ENCODE measurements at regions not wholly inside any gene's neighbourhood (a gene's known extent, or its start where the extent isn't known, plus 50 kb on each side); places are given as distances from the start of the nearest gene placed in this dataset.

DNA sequence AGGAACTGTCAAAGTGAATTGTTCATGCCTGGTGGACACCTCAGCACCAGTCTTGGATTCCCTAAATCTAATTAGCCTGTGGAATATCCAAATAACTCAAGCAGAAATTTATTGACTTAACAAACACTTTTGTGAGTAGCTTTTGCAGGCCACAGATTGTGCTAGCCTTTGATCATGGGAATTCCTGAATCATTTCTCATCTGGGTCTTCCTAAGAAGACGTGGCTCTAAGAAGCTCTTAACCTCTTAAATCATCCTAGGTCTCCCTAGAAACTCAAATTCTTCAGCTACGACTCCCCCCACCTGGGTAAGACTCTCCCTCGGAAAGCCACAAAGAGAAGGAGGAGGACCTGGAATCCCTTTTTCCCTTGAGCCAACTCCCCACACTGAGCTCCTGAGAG is 53.8 kb upstream of the PSEN2 start:
- no peak for DNase-seq (ENCODE audit: low read depth in 2 of 2)

DNA sequence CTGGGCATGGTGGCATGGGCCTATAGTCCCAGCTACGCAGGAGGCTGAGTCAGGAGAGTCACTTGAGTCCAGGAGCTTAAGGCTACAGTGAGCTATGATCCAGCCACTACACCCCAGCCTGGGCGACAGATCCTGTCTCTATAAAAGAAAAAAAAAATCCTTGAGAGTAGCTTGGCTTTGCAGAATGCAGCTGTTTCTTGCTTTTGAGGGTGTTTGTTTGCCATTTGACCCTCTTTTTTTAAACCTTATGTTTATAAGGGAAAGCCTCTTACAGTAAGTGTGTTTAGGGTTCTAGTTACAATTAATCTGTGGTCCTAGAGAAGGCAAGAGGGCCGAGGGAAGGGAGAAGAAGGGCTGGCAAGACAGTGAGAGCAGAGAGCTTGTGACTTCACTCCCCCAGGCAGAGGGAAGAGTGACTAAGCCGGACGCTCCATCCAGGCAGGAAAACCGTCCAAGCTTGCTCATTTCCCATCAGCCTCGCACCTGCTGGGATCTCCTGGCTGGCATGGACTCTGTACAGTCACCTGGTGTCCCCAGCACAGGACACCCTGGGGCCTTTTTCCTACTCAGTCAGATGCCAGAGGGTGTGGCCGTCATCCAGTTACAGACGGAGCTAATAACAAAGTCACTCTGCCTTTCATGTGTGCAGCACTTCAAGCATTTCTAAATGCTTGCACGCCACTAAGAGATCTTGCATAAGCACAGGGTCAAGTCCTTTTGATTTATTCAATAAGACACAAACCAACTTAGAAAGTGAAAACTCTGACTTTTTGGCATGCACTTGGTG is 55.5 kb upstream of the PSEN2 start:
- no peak for DNase-seq (ENCODE audit: low read depth in 2 of 2)

DNA sequence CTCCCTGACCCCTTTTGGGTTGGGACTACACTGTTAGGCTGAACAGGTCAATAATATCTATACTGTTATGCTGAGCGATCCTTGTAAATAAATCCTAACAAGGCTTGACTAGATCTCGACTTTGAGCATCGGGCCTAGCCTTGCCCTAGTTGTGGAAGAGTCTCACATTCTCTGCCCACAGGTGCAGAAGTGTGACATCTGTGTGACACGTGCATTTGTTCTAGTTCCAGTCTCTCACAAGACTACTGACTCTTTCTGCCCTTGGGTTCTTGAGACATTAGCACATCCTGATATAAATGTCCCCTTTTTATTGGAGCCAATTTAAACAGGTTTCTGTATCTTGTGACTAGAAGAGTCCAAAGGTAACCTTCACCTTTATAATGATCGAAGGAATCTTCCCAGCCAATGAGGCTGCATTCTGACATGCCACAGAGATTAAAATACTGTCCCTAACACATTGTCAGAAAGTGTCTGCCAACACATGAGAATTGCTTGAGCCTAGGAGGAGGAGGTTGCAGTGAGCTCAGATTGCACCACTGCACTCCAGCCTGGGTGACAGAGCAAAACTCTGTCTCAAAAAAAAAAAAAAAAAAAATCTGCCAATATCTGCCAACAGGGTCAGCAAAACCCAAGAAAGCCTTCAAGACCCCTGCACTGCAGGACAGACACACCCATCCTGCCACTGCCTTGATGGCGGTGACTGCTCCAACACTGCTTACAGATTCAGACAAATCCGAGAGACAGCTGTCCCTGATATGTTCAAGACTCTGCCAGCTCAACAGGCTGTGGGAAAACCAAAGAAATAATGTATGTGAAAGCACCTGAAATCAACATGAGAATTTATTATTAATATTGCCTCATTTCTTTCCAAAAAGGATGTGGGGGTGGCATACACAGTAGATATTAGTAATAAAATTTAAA is 56.5 kb upstream of the PSEN2 start:
- no peak for DNase-seq (ENCODE audit: low read depth in 2 of 2)

DNA sequence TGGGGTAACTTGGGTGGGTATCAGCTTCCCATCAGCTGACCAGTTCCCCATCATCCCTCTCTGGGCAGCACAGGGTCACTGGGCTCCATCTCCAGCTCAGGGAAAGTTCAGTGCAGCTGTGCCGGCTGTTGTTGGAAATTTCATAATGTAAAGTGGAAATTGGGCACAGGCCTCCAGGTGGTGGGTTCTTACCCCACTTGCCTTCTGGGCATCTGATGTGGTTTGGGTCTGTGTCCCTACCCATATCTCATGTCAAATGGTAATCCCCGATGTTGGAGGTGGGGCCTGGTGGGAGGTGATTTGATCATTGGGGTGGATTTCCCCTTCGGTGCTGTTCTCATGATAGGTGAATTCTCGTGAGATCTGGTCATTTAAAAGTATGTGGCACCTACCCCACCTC is 59.7 kb upstream of the PSEN2 start:
- no peak for DNase-seq (ENCODE audit: low read depth in 2 of 2)

DNA sequence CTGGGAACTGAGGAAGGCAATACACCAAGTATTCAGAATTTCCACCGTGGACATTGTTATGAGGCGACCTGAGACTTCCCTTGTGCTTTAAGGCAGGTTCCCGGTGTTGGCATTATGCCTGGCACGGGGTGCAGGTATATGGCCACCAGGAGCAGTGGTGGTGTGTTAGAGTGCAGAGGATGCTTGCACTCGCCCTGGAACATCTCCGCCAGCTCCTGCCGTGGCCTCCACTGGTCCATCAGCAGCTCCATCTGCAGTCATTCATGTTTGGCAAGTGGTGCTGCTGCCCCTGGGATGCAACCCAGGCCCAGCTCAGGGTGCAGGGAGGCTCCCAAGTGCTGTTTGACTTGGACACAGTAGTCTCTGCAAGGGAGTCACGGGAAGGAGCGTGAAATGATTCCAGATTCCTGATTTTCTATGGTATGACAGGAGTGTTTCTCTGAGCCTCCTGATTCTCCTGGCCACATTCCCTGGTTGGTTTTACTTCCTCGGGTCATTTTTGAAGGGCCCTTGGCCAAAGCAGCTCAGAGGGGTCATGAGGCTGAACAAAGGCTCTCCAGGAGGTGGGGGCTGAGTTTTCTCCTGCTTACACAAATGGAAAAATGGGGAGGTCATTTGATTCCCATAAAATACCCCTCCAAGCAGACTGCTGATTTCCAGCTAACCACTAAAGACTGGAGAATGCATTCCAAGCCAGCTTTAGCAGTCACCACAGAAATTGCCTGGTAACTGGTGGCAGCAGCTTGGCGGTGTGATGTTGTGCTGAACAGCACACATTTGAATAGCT is 60.4 kb upstream of the PSEN2 start:
- no peak for DNase-seq (ENCODE audit: low read depth in 2 of 2)

DNA sequence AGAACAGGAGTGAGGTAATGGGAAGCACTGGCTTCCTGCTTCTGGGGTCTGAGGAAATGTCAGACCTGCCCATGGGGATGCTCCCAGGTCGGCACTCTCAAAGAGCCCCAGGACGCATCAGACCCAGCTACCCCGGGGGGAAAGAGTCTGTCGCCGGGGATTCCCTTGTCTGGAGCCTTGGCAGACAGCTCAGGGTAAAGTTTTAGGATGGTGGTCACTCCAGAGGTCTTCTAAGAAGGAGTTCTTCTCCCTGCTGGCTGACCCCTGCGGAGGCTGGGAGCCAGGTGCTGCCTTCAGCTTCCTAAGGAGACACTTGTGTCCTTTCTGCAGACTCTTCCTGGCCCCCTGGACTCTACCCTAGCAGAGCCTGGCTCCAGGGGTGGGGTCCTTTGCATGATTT is 61.9 kb upstream of the PSEN2 start:
- DNase-seq (ENCODE audit: low read depth in 2 of 2) = no peak

DNA sequence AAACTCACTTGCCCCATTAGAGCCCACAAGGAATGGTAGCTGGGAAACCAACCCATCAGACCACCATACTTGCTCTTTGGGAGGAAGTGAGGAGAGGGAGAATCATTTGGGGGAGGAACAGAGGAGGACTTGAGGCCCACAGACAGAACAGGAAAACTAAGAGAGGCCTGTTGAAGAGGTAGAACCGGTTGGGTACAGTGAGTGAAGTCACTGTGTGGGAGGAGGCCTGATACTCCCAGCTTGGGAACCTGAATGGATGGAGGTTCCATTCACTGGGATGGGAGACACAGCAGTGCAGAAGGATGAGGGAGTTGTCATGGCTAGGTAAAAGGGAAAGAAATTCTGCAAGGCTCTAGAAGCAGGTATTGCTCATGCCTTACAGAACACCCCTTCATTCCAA is 63.4 kb upstream of the PSEN2 start:
- DNase-seq (ENCODE audit: low read depth in 2 of 2) = no peak

DNA sequence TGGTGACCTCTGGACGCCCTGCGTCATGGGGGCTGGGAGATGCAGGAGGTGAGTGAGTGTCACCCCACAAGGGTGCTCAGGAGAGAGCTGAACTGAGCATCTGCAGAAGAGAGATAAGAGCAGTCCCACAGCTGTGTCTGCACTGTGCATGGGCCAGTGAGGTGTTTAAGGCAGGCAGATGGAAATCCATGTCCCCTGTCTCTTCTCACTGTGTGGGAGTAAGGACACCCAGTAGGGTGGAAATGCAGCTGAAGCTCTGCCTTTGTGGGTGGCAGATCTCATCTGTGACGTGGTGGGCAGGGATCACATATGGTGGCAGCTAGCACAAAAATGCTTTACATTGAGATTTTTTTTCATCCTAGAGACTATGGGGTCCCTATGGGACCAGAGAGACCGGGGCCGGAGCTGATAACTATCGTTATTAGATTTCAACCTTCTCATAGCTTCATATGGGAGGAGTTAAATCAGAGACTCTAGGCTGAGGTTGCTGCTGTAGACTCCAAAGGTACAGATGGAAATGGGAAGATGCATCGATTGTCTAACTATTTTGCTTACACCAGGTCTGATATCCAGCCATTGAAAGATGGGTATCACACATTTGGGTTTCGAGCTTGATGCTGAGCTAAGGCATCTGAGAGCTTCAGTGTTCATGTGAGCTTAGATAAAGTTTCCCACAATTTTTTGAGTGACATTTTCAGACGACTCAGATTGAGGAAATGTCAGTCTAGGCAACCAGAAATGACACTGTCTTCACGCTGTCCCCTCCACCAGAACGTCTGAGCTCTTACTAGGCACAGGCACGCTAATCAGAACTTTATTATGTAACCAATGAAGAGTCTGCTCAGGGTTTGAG is 65.3 kb upstream of the PSEN2 start:
- DNase-seq (ENCODE audit: low read depth in 2 of 2) = no peak

DNA sequence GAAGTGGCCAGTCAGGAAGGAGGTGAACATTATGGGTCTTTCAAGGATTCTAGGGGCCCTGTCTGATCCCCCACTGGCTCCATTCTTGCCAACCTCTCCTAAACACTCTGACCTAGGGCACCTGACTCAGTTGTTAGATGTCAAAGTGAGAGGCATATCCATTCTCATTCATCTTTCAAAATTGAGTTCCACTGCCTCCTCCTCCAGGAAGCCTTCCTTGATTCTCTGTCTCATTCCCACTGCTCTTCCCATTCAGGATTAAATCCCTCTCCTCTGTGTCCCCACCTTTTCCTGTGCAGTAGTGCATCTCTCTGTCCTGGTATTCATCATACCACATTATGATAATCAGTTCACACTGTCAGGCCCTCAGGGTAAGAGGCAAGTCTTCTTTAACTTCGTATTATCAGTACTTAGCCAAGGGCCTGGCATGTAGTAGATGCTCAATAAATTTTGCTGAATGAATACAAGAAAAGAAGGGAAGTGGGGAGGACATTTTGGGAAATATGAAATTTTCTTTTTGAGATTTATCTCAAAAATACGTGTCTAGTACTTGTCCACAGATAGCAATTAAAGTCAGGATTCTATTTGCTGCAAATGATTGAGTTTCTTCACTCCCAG is 61.8 kb upstream of the ITPKB start:
- no peak for DNase-seq (ENCODE audit: low read depth in 2 of 2)

DNA sequence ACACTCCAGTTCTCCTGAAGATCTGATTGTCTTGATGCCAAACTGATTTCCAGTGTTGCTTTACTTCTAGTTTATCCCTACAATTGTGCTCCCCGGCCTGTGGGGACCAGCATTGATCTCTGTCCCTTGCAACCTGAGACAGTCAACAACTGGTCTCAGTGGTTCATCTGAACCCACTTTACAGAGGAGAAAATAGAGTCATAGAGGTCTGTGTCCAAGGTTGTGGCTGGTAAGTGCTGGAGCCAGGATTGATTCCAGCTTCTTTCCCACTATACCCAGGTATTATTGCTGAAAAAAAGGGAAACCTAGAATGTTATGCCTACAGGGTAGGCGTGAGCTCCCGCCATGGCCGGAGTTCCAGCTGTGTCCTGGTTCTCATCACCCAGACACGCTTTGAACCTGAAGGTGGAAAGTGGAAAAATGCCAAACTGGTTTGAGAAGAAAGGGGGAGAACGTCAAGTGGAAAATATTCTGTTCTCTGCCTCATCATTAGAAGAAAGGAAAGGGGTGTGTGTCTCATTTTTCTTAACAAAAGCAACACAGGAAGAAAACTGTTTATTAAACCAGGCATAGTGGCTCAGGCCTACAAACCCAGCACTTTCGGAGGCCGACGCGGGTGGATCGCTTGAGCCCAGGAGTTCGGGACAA is 60.7 kb upstream of the ITPKB start:
- no peak for DNase-seq (ENCODE audit: low read depth in 2 of 2)

DNA sequence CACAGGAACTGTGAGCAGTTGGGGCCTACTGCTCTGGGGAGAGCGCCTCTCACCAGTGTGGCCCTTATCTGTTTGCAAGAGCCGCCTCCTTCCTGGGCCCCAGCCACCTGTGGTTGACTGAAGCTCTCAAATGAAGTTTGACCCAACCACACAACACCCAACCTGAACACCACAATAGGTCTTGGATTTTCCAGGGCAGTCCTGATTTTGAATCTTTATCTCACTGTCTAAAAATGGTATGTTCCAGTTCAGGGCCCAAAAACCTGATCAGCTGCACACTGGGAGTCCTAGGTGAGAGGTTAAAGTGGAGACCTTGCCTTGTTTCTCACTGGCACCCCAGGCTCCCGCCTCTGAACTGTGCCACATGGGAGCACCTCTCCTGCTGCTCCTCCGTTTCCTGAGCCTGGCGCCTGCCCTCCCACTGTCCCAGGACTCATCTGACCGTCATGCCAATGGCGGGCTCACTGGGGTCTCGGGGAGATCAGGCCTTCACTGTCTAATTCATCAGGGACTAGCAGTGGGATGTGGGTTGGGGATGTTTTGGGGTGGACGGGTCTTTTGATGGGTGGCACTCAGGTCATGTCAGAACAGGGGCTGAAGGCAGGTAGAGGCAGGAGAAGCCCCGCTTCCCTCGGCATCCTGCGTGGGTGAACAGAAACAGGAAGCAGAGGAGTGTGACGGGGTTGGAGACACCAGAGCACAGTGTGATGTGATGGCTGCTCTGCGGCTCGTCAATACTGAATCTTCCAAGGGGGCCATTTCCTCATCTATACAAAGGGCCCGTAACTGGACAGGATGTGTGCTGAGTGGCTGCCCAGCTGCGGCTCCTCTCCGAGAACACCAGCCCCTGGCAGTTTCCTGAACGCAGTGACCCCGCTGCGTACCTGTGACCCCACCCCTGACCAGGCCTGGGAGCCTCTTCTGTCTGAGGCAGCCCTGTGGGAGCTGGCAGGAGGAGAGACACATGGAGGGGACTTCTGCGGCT is 59.6 kb upstream of the ITPKB start:
- DNase-seq (ENCODE audit: low read depth in 2 of 2) = peak; percentile 22 to 46

DNA sequence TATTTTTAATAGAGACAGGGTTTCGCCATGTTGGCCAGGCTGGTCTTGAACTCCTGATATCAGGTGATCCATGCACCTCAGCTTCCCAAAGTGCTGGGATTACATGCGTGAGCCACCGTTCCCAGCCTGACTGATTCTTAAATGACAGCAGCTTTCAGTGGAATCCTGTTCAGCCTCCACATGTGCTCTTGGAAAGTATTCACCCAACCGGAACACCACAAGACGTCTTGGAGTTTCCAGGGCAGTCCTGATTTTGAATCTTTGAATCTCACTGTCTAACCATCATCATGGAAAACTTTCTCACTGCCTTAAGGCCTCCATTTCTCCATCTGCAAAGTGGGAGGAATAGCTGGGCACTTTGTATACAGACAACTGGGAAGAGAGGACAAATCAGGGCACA is 58.1 kb upstream of the ITPKB start:
- no peak for DNase-seq (ENCODE audit: low read depth in 2 of 2)

DNA sequence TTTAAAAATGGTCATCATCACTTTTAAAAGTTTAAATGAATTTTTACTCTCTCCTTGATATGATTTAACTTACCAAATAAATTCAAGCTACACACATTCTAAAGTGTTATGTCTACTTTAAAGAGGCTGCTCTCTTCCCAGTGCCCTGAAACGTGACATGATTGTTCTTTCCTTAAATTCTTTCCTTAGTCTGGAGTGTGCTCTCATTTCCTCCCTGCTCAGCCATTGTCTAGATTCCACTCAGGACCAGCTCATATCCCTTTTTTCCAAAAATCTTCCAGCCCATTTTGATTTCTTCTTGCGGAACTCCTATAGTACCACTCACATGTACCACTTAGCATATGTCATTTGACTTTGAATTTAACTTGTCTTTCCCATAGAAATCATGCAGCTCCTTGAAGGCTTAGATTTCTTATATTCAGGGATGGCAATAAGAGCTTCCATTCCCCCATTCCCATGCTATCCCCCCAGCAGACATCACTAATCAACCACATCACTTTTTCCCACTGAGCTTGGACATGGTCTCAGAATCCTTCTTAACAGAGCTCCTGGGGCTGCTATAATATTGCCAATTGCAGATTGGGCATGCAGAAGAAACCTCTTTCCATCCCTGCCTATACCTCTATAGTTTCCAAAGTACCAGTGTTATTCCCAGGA is 54.7 kb upstream of the ITPKB start:
- no peak for DNase-seq (ENCODE audit: low read depth in 2 of 2)

DNA sequence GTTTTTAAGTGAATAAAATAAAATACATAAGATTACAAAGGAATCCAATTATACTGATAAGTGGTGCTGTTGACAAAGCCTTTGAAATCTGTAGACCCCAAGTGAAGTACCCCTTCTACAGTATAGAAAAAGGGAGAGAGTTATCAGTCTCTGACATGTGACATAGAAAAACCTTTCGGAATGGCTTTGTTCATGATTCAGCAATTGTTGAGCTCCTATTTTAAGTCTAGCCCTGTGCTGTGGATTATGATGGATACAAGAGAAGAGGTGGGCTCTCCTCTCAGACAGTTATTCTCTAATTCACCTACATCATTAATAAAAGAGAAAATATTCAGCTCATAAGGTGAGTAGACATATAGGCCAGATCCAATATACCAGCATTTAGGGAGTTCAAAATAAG is 53.3 kb upstream of the ITPKB start:
- DNase-seq (ENCODE audit: low read depth in 2 of 2) = no peak

DNA sequence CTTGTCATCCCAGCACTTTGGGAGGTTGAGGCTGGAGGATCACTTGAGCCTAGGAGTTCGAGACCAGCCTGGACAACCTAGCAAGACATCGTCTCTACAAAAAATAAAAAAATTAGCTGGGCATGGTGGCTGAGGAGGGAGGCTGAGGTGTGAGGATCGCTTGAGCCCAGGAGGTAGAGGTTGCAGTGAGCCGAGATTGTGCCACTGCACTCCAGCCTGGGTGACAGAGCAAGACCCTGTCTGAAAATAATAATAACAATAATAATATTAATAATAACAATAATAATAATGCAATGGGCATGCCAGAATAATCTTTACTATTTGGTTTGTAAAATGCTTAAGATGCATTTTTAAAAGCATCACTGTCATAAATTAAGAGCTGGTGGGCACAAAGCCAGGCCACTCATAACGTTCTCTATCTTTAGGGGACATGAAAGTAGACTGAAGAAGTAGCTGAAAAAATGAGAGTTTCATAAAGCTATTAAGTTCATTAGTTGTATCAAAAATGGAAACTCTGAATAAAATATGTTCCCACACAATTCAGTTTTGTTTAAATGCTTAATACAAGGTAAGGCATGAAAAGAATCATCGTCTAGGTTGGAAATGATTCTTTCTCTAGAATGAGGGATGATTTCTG is 51.6 kb upstream of the ITPKB start:
- DNase-seq (ENCODE audit: low read depth in 2 of 2) = no peak

DNA sequence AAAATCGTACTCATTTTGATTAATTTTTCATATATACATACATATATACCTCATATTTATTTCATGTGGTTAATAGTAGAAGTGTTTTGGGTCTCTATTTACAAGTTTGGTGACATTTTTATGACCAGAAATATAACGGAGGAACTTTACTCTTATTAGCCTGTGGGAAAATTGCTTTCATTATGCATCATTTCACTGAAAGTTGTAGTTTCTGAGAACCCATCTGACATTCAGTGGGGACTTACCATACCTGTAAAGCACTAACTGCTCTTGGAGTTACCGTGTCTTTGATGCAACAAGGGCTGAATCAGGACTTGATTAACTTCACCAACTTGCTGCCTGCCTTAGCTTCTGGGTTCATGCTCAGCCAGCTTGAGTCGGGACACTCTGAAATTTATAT is 49.9 kb upstream of the ITPKB start:
- no peak for DNase-seq (ENCODE audit: low read depth in 2 of 2)
